Activated CD4-positive, alpha-beta memory T cell treated with anti-CD3 and anti-CD28 coated beads, Interleukin-2, amount 10 ng/mL, durations not matched to agents 7 days and 5 days (primary cell): ENCODE measurements at regions not wholly inside any gene's neighbourhood (a gene's known extent, or its start where the extent isn't known, plus 50 kb on each side); places are given as distances from the start of the nearest gene placed in this dataset.

Source experiments
- CTCF ChIA-PET: fragments of 350-600 bp; sonication (Branson Sonifier 250); formaldehyde crosslinking; loops from one replicate; lab custom pipeline; 2021; ENCODE audit warnings: antibody characterized with exemption, inconsistent platforms; lab: Charles Lee
- POLR2A ChIA-PET: fragments of 350-600 bp; sonication (Branson Sonifier 250); formaldehyde crosslinking; loops from one replicate; lab custom pipeline; 2021; ENCODE audit warnings: antibody characterized with exemption; lab: Charles Lee
- DNase-seq: peaks from one replicate; pipeline ENCODE4 v3.0.0-alpha.2; 2020
- H3K27ac Mint-ChIP-seq: one replicate; pipeline ENCODE4 v1.8.0; 2021; ENCODE audit warnings: mild to moderate bottlenecking, mixed read lengths
- H3K27me3 Mint-ChIP-seq: one replicate; pipeline ENCODE4 v1.8.0; 2021; ENCODE audit warnings: mixed read lengths
- H3K36me3 Mint-ChIP-seq: one replicate; pipeline ENCODE4 v1.8.0; 2021; ENCODE audit warnings: low read depth, mixed read lengths
- H3K4me1 Mint-ChIP-seq: one replicate; pipeline ENCODE4 v1.8.0; 2021; ENCODE audit warnings: mixed read lengths
- H3K4me3 Mint-ChIP-seq: one replicate; pipeline ENCODE4 v1.8.0; 2021; ENCODE audit warnings: mild to moderate bottlenecking, mixed read lengths
- H3K9me3 Mint-ChIP-seq: one replicate; pipeline ENCODE4 v1.8.0; 2021; ENCODE audit warnings: mixed read lengths

DNA sequence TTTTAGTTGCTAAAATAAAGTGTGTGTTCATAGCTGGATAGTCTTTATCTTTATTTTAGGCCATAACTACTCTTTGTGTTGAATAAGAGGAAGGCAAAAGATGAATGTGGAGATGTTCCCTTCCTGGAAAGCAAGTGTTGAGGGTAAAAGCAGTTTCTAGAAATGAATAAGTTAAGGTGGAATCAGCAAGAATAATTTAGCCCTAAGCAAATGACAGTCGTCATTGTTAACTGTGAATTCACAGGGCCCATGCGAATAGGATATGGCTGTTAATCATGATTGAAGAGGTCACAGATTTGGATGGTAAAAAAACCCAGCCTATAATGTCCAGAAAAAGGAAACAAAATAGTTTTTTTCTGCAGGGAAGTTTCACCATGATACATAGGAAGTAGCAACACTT is 167.8 kb upstream of the PPP3CA start:
- no peak for DNase-seq
- peak overlapping the region; percentile 51 for H3K27ac Mint-ChIP-seq
- CTCF ChIA-PET: no interaction called here
- peaks cover 30% of the 10 kb centered on the region for H3K4me1 Mint-ChIP-seq
- H3K36me3 Mint-ChIP-seq: no peaks in the 10 kb centered on the region
- POLR2A ChIA-PET: no interaction called here
- H3K4me3 Mint-ChIP-seq: no peak overlapping the region
- no peaks in the 10 kb centered on the region for H3K9me3 Mint-ChIP-seq
- H3K27me3 Mint-ChIP-seq: peaks cover 5% of the 10 kb centered on the region

DNA sequence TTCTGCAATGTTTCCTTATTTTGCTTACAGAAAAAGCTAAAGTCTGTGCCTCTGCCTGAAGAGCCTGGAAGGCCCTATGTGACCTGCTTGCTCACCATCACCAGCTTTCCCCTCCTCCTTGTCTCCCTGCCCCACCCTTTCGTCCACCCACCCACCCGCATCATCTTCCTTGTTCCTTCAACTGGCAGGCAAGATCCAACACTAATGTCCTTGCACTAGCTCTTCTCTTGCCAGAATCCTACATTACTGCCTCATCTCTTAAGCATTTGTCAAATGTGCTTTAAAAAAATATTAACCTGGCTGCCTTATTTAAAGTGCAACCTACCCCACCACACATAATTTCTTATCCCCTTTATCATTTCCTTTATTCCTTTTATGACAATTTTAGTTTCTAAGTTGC is 165.1 kb upstream of the PPP3CA start:
- H3K36me3 Mint-ChIP-seq: no peaks in the 10 kb centered on the region
- H3K4me1 Mint-ChIP-seq: peaks cover 27% of the 10 kb centered on the region
- peaks cover 2% of the 10 kb centered on the region for H3K27me3 Mint-ChIP-seq
- DNase-seq: no peak
- ChIA-PET POLR2A (no interaction called here), CTCF (no interaction called here)
- no peak overlapping the region for H3K27ac Mint-ChIP-seq
- H3K9me3 Mint-ChIP-seq: no peaks in the 10 kb centered on the region
- no peak overlapping the region for H3K4me3 Mint-ChIP-seq

DNA sequence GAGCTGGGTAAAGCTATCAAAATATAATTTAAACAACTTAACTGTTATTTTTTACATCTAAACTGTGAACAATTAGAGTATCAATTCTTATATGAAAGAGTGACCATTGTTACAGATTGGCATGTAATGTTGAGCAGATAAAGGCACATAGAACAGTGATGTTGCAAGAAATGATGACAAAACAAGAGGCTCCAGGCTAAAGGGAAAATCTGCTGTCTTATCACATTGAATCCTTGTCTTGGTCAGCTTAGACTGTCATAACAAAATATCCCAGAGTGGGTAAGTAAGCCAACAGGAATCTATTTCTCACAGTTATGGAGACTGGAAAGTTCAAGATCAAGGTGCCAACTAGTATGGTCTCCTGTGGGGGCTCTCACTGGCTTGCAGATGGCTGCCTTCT is 154.1 kb upstream of the PPP3CA start:
- DNase-seq: no peak

DNA sequence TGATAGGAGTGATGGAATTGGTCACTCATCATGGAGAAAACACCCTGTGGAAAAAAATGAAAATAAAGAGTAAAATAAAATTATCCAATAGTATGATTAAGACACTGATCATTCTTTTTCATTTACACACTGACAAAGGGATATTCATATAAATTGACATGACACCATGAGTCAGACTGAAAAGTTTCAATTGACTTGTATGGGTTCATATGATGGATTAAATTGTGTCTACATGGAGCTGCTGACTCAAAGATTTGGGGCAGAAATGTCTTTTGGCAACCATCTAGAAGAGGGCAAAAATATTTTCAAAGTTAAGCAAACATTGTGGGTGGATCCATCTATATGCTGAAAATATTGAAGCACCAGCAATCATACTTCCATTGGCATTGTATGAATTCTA is 153.4 kb upstream of the PPP3CA start:
- CTCF ChIA-PET: no interaction called here
- no peaks in the 10 kb centered on the region for H3K4me1 Mint-ChIP-seq
- H3K4me3 Mint-ChIP-seq: no peak overlapping the region
- H3K27me3 Mint-ChIP-seq: no peaks in the 10 kb centered on the region
- peaks cover 2% of the 10 kb centered on the region for H3K9me3 Mint-ChIP-seq
- no peak overlapping the region for H3K27ac Mint-ChIP-seq
- DNase-seq: no peak
- POLR2A ChIA-PET: no interaction called here
- no peaks in the 10 kb centered on the region for H3K36me3 Mint-ChIP-seq

More for the DNA sequence above, 154.1 kb upstream of the PPP3CA start:
- no peaks in the 10 kb centered on the region for H3K36me3 Mint-ChIP-seq
- ChIA-PET POLR2A (no interaction called here), CTCF (no interaction called here)
- no peaks in the 10 kb centered on the region for H3K27me3 Mint-ChIP-seq
- peaks cover 2% of the 10 kb centered on the region for H3K9me3 Mint-ChIP-seq
- no peak overlapping the region for H3K4me3 Mint-ChIP-seq
- no peak overlapping the region for H3K27ac Mint-ChIP-seq
- H3K4me1 Mint-ChIP-seq: no peaks in the 10 kb centered on the region

DNA sequence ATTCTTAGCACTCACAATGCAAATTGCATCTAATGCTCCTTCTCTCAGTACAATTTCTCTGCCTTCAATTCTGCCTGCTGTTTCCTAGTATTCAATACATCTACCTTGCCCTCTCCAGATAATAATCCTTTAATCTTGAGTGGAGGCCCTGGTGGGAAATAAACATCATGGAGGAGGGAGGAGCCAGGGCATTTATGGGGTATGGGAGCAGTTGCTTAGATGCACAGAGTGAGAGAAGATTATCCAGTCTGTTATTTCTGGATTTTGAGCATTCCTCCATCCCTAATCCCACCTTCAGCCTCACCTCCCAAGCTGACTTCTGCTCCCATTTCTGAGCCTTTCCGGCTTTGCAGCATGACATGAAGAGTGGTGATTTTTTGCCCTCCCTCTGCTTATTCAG is 127.9 kb upstream of the PPP3CA start:
- H3K9me3 Mint-ChIP-seq: peaks cover 9% of the 10 kb centered on the region
- CTCF ChIA-PET: no interaction called here
- POLR2A ChIA-PET: no interaction called here

DNA sequence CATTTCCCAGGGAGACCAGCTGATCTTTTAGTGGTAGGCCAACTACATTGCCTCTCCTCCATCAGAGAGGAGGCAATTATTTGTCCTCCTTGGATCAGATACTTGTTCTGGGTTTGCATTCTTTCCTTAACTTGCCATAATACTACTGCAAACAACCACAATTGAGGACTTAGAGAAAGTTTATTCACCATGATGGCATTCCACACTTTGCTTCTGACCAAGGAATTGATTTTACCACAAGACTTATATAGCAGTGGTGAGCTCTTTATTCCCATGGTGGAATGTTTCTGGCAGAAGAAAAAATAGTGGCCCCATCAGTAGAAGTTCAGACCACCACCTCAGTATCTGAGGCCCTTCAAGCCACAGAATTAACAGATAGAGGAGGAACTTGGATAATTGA is 123.9 kb upstream of the PPP3CA start:
- CTCF ChIA-PET: no interaction called here
- peaks cover 6% of the 10 kb centered on the region for H3K9me3 Mint-ChIP-seq
- no peak for DNase-seq
- H3K36me3 Mint-ChIP-seq: no peaks in the 10 kb centered on the region
- H3K4me3 Mint-ChIP-seq: no peak overlapping the region
- H3K27me3 Mint-ChIP-seq: peaks cover 7% of the 10 kb centered on the region
- POLR2A ChIA-PET: no interaction called here
- H3K27ac Mint-ChIP-seq: no peak overlapping the region
- no peaks in the 10 kb centered on the region for H3K4me1 Mint-ChIP-seq

More for the DNA sequence above, 127.9 kb upstream of the PPP3CA start:
- H3K27me3 Mint-ChIP-seq: peaks cover 3% of the 10 kb centered on the region
- H3K4me3 Mint-ChIP-seq: no peak overlapping the region
- H3K4me1 Mint-ChIP-seq: no peaks in the 10 kb centered on the region
- no peak overlapping the region for H3K27ac Mint-ChIP-seq
- no peak for DNase-seq
- H3K36me3 Mint-ChIP-seq: no peaks in the 10 kb centered on the region

DNA sequence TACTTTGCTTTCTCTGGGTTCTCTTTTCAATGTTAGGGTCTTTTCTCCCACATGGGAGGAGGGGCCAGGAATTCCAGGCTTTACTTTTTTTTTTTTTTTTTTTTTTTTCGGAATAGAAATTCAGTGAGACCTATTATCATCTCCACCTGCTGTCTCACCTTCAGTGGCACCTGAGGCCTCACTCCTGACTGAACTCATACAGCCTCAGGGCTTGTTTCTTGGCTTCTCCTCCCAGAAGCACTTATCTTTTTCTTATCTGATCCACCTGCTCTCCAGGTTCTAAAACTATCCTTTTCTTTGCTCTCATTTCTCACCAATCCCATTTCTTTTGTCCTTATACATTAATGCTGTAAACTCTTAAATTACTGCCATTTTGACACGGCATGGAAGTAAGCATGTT is 117.3 kb upstream of the PPP3CA start:
- Mint-ChIP-seq H3K36me3 (no peaks in the 10 kb centered on the region), H3K9me3 (peaks cover 2% of the 10 kb centered on the region), H3K27me3 (peaks cover 7% of the 10 kb centered on the region), H3K27ac (no peak overlapping the region), H3K4me1 (no peaks in the 10 kb centered on the region), H3K4me3 (no peak overlapping the region)
- ChIA-PET POLR2A (no interaction called here), CTCF (no interaction called here)
- DNase-seq: no peak

DNA sequence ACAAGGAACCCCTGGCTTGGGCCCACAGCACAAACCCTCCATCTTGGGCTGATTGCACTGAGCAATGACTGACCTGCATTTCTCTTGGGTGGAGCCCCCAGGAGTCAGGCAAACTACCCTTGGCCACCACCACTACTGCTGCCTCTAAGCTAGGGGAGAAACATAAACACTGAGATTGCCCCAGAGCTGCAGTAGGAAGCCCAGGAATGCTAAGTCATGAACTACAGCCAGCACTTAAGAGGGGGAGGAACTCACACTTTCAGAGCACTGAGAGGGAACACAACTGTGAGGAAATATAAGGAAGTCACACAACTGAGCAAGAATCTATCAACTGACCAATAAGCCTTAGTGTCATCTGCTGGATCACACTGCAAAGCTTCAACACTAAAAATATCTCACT is 111.6 kb upstream of the PPP3CA start:
- Mint-ChIP-seq H3K27ac (no peak overlapping the region), H3K9me3 (peaks cover 10% of the 10 kb centered on the region), H3K27me3 (peaks cover 5% of the 10 kb centered on the region), H3K4me1 (no peaks in the 10 kb centered on the region), H3K4me3 (no peak overlapping the region), H3K36me3 (no peaks in the 10 kb centered on the region)
- no peak for DNase-seq
- POLR2A ChIA-PET: no interaction called here
- CTCF ChIA-PET: no interaction called here

DNA sequence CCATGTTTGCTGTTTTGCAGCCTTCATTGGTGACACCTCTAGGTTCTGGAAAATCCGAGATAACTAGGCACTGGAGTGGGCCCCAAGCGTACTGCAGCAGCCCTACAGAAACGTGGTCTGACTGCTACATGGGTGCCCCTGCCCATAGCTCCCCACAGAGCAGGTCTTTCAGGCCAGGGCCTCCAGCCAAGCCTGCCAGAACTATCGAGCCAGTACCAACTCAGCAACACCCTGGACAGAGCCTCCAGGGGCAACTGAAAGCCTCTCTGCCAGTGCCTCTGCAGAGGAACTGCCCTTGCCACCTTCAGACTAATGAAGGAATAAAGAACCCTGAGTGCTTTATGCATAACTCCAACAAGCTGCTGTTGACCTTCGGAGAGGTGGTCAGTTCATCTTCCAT is 111.1 kb upstream of the PPP3CA start:
- H3K9me3 Mint-ChIP-seq: peaks cover 10% of the 10 kb centered on the region
- ChIA-PET CTCF (no interaction called here), POLR2A (no interaction called here)
- peaks cover 5% of the 10 kb centered on the region for H3K27me3 Mint-ChIP-seq
- no peak overlapping the region for H3K4me3 Mint-ChIP-seq
- H3K36me3 Mint-ChIP-seq: no peaks in the 10 kb centered on the region
- DNase-seq: no peak
- H3K27ac Mint-ChIP-seq: no peak overlapping the region
- no peaks in the 10 kb centered on the region for H3K4me1 Mint-ChIP-seq

DNA sequence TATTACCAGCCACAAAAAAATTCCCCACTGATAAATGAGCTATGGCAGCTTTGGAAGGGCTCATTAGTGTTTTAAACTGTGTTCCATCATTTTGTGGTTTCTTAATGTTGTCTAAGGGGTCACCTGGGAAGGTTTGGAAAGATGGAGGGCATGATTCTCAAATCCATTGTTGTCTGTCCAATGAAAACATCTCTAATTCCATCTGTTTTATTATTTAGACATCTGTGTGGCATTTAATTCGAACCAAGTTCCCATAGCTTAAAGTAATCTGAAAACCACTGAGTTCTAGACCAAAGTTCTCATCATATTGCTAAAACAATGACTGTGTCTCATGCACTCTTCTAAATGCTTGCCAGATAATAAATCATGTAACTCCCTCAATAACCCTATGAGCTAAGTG is 103.8 kb upstream of the PPP3CA start:
- Mint-ChIP-seq H3K27ac (no peak overlapping the region), H3K9me3 (no peaks in the 10 kb centered on the region), H3K4me1 (no peaks in the 10 kb centered on the region), H3K36me3 (no peaks in the 10 kb centered on the region), H3K27me3 (peaks cover 19% of the 10 kb centered on the region), H3K4me3 (no peak overlapping the region)
- ChIA-PET CTCF (no interaction called here), POLR2A (no interaction called here)
- no peak for DNase-seq

DNA sequence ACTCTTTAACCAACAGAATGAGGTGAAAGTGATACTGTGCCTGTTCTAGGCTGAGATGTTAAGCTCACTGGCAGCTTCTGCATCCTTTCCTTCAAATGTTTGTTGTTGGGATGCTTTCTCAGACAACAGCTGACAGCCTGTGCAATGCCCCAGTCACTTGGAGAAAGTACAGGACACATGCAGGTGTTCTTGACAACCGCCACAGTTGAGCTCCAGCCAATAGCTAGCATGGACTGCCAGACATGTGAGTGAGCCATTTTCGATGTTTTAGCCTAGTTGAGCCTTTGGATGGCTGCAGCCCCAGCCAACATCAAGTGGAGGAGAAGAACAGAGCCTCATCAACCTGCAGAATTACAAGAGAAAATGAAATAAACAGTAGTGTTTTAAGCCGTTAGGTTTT is 94.1 kb upstream of the PPP3CA start:
- Mint-ChIP-seq H3K4me3 (no peak overlapping the region), H3K36me3 (no peaks in the 10 kb centered on the region), H3K27me3 (peaks cover 10% of the 10 kb centered on the region), H3K9me3 (no peaks in the 10 kb centered on the region), H3K27ac (no peak overlapping the region), H3K4me1 (no peaks in the 10 kb centered on the region)
- POLR2A ChIA-PET: no interaction called here
- CTCF ChIA-PET: no interaction called here
- DNase-seq: no peak

DNA sequence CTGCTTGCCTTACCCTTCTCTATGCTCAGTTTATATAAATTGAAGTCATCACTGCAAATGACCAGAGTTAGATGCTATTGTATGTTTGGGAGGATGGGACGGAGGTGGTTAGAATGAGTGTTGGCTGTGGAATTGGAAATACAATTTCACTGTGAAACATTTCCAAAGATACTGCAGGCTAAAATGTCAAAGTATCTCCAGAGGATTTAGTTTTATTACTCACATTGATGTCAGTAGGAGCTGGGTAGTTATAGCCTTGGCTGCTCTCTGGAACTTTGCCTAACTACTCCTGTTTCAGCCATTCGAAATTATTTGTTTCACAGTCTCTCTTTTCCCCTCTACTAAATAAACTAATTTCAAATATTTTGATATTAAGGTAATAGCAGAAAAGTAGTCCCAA is 92.6 kb upstream of the PPP3CA start:
- Mint-ChIP-seq H3K4me3 (no peak overlapping the region), H3K27ac (no peak overlapping the region), H3K27me3 (peaks cover 9% of the 10 kb centered on the region), H3K36me3 (no peaks in the 10 kb centered on the region), H3K4me1 (no peaks in the 10 kb centered on the region), H3K9me3 (no peaks in the 10 kb centered on the region)
- ChIA-PET CTCF (no interaction called here), POLR2A (no interaction called here)
- DNase-seq: no peak

DNA sequence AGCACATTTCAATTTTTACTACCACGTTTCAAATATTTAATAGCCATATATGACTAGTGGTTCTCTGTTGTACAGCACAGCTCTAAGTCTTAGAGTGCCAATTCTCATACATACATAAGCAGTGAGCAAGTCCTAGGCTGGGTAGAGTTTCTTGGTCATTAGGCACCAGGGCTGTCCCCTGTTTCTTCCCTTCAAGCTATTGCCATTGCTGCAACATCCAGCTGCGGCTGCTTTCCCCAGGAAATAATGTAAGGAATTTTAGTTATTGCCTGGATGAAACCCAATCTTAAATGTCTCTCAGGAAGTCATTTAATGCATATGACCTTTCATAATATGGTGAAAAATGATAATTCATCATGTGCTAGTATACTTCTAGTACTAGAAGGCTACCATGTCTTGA is 74.1 kb upstream of the PPP3CA start:
- no peak for DNase-seq
- no peak overlapping the region for H3K4me3 Mint-ChIP-seq
- H3K9me3 Mint-ChIP-seq: peaks cover under 1% of the 10 kb centered on the region
- POLR2A ChIA-PET: no interaction called here
- peaks cover 40% of the 10 kb centered on the region for H3K4me1 Mint-ChIP-seq
- H3K27me3 Mint-ChIP-seq: peaks cover 15% of the 10 kb centered on the region
- peaks cover 11% of the 10 kb centered on the region for H3K36me3 Mint-ChIP-seq
- CTCF ChIA-PET: interaction anchor here (0.9 kb wide), 1 partner anchor 12 kb away, joined by 3 read pairs; no protein-coding TSS in a partner anchor
- H3K27ac Mint-ChIP-seq: no peak overlapping the region

DNA sequence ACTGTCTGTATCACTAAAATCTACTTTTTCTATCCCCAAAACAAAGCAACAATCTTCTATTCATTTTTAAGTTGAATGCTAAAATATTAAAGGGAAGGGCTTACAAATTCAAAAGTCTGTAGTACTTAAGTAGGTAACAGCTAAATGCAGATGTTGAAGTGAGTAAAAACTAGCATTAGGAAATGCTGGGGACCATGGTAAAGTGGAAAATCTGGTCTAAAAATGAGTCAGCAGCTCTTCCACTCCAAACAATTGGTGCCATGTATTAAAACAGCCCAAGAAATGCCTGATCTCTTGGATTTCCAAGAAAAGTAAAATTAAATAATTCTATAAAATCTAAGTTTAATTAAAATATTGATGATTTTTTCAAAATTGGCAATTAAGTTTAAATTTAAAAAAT is 73.3 kb upstream of the PPP3CA start:
- Mint-ChIP-seq H3K4me1 (peaks cover 45% of the 10 kb centered on the region), H3K36me3 (peaks cover 18% of the 10 kb centered on the region), H3K27me3 (peaks cover 15% of the 10 kb centered on the region), H3K9me3 (peaks cover 2% of the 10 kb centered on the region), H3K4me3 (no peak overlapping the region), H3K27ac (peak overlapping the region; percentile 9)
- ChIA-PET CTCF (interaction anchor here (1.0 kb wide), 1 partner anchor 87 kb away, joined by 3 read pairs; no protein-coding TSS in a partner anchor), POLR2A (no interaction called here)
- DNase-seq: no peak
